DMS153 treated with DMSO at 0.1 percent for 48 hours (cell line): ENCODE measurements at regions not wholly inside any gene's neighbourhood (a gene's known extent, or its start where the extent isn't known, plus 50 kb on each side); places are given as distances from the start of the nearest gene placed in this dataset.
"Not testable (repeated sequence)": the region's sequence is repeated elsewhere in the genome, so short reads cannot be mapped to it uniquely, and the experiment has no call there.

Source experiments
- DNase-seq: peaks from one replicate; lab custom pipeline; 2025; ENCODE audit not compliant: unreplicated experiment; lab: John Stamatoyannopoulos, UW

DNA sequence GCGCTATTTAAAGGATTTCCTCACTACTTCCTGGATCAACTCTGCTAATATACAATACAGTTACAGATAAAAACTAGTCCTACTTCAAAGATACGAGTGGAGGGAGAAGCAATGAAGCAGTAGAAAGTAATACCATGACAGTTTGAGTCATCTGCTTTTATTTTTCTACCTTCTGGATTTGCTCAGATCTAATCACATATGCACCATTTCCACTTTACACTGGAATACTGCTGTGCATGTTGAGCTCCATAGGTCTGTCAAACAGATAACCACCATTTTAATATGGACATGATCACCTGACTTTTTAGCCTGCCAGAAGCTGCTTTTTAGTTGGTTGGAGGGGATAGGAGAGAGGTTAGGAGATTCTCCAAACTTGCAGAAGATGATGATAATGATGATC, 92.5 kb downstream of the MMUT start:
- no peak for DNase-seq

DNA sequence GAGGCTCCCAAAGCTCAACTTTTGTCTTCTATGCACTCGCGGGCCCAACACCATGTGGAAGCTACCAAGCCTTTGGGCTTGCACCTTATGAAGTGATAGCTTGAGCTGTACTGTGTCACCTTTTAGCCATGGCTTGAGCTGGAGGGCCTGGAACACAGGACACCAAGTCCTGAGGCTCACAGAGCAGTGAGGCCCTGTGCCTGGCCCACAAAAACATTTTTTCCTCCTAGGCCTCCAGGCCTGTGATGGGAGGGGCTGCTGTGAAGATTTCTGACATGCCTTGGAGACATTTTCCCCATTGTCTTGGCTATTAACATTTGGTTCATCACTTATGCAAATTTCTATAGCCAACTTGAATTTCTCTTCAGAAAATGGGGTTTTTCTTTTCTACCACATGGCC, 96.5 kb downstream of the MMUT start:
- DNase-seq = no peak

DNA sequence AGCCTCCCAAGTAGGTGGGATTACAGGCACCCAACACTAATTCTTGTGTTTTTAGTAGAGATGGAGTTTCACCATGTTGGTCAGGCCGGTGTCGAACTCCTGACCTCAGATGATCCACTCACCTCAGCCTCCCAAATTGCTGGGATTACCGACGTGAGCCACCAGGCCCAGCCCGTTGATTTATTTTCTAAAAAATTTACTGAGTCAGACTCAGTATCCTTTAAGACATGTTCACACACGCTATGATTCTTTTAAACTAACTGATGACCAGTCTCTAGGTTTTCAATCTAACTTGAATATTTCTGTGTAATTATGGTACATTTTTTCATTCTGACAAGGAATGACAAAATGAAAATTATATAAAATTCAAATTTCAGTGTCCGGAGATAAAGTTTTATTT, 114.5 kb downstream of the MMUT start:
- DNase-seq = no peak

DNA sequence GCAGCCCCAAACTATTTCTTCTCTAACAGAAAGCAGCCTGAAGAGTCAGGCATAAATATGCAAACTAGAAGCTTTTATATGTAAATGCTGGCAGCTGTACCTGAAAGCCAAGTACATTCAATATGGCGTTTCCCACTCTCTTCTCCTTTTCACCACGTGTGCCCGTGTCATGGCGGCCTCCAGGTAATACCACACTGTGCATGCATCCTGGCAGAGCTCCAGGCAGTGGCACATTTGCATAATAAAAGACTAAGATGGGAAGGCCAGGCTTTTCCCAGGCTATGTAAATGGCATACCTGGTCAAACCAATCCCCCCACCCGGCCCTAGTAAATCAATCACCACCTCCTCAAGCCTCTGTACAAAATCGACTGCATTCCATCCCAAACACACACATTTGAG, 120.6 kb downstream of the MMUT start:
- peak; percentile 83 for DNase-seq

DNA sequence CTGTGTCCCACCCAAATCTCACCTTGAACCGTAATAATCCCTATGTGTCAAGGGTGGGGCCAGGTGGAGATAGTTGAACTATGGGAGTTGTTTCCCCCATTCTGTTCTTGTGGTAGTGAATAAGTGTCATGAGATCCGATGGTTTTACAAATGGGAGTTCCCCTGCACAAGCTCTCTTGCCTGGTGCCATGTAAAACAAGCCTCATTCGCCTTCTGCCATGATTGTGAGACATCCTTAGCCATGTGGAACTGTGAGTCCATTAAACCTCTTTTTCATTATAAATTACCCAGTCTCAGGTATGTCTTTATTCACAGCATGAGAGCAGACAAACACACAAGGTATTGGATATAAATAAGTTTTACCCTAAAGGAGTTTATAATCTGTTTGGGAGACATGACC, 121.2 kb downstream of the MMUT start:
- DNase-seq = no peak

DNA sequence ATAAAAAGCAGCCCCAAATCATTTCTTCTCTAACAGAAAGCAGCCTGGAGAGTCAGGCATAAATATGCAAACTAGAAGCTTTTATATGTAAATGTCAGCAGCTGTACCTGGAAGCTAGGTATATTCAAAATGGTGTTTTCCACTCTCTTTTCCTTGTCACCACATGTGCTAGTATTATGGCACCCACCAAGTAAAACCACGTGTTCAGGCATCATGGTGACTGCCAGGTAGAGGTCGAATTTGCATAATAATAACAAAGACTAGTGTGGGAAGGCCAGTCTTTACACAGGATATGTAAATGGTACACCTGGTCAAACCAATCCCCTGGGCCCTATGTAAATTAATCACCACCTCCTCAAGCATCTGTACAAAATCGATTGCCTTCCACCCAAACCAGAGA, 124.0 kb downstream of the MMUT start:
- DNase-seq = no peak

DNA sequence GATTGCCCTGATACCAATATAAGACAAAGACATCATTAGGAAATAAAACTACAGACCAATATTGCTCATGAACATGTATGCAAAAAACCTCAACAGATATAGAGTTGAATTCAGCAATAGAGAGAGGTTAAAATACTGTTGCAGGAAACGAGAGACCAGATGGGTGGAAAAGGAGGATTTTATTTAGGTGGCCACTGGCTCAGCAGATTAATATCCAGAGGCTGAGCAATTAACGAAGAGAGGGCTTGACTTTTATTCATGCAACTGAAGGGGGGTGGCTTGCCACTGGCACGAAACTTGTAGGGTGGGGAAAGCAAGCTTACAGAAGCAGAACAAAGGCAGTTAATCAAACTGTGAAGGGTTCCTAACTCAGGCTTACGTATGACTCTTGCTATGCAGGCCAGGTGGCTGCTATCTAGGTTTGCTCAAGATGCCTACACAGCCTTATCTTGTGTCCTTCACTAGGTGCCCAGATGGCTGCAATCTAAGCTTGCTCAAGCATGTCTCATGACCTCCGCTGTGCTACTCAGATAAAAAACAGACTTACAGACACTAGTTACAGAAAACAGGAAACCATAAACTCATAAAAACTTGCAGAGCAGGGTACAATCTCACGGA, 126.4 kb downstream of the MMUT start:
- no peak for DNase-seq

DNA sequence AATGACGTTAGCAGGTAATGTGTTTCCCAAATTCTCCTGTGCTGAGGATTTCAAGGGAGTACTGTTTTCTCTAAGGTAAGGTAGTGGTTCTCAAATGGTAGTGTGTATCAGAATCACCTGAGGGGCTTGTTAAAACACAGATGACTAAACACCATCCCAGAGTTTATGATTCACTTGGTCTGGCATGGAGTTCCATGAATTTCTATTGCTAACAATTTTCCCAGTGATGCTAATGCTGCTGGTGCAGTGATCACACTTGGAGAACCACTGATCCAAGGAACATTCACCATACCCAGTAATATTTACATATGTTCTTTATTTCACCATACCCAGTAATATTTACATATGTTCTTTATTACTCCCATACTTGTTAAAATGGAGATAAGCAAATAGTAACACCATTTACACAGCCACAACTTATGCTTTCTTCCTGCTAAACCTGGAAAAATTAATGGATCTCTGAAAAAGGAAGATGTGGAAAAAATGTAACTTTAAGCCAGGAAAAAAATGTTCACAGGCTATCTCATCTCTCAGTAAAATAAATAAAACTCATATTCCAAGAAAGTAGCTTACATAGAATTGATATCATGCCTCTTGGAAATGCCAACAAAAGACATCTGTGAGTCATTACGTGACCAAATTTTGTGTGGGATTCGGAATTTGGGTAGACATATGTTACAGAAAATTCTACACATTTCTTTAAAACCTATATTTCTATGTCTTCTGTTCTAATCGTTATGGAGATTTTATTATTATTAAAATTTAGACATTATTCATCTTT, 129.5 kb downstream of the MMUT start:
- no peak for DNase-seq

DNA sequence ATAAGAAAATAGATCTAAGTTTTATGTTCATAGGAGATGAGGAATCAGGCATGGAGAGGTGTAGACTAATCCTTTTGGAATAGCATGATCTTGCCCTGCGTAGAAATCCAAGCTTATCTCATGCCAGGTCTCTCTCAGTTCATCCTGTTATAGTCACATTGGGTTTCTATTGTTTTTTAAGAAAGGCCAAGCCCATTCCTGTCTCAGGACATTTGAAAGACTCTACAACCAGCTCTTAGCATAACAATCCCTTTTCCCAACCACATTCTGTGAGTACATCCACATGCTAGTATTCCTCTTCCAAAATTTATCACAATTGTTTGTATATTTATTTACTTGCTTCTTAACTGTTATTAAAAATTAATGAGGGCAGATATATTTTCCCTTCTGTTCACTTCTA, 130.3 kb downstream of the MMUT start:
- DNase-seq = no peak

DNA sequence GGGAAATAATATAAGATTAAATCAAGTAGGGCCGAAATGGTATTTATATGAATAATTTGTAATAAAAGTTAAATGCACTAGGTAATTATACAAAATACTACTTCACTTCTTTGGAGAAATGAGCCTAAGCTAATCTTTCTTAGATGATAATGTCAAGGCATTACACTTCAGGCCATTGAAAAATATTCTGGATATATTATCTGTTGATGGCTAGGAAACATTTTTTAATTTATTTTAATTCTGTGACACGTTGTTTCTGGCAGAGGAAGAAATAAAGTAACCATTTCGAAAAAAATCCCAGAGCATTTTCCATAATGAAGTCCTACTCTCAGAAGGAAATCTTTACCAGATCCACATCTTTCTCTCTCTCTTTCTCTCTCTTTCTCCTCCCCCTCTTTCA, 133.9 kb downstream of the MMUT start:
- DNase-seq = no peak

DNA sequence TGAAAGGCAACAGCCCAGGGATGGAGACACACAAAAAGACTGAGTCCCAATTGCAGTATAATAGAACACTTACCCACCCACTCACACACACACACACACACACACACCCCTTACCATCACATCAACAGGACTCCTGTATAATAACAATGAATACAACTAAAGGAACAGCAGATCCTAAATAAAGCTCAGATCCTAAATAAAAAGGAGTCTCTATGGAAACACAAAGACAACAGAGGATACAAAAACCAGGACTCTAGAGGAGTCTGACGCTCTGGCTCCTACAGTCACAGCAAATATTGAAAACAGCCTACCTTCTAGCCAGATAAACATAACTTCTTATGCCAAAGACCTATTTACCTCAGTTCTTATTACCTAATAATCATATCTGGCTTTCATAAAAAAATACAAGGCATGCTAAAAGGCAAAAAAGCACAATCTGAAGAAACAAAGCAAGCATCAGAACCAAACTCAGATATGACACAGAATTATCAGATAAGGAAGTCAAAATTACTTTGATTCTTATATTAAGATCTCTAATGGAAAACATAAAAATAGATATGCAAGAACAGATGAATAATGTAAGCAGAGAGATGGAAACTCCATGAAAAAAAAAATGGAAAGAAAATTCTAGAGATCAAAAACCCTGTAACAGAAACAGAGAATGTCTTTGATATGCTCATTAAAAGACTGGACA, 134.9 kb downstream of the MMUT start:
- peak; percentile 24 for DNase-seq

DNA sequence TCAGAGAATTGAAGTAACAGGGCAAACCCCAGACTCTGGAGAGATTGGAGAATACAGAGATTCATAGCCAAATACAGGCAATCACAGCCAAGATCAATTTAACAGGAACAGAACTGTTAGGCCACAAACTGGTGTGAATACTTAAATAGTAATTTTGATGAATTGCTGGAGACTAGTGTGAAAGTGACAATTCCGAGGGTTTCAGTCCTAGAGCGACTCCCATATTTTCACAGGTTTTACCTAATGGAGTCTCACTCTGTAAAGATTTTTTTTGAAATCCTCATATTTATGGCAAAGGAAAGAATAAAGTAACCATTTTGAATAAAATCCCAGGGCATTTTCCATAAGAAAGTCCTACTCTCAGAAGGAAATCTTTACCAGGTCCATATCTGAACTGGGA, 135.5 kb downstream of the MMUT start:
- DNase-seq = no peak

DNA sequence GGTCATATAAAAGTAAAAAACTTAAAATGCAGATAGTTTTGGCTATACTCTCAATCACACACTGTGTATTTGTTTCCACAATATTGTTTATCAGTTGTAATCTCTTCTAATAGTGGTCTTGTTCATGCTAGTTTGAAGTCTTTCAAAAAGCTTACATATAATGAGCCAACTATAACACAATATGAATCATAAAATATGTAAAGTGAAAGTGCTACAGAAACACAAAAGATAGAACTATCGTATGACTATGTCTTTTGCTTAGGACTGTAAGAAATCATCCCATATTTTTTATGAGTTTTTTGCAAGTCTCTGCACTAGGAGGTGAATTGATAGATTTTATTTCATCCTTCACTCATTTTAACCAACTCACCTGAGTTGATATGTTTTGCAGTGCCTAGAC, 136.0 kb downstream of the MMUT start:
- no peak for DNase-seq

DNA sequence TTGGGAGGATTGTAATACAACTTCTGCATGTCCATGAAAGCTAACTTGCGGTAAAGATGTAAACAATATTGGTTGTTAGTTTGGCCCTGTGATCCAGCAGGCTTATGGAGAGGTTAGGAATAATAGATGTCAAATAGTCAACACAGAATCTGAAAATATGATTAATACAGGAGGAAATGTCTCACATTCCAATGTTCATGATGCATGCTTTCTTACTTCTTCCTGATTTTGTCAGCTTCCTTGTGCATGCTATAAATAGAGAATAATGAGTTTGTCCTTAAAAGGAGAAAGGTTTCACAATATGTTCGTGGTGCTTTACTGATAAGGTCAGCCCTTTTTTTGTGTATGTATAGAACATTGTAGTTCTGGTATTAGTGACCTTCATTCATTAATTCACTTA, 136.7 kb downstream of the MMUT start:
- DNase-seq = no peak

DNA sequence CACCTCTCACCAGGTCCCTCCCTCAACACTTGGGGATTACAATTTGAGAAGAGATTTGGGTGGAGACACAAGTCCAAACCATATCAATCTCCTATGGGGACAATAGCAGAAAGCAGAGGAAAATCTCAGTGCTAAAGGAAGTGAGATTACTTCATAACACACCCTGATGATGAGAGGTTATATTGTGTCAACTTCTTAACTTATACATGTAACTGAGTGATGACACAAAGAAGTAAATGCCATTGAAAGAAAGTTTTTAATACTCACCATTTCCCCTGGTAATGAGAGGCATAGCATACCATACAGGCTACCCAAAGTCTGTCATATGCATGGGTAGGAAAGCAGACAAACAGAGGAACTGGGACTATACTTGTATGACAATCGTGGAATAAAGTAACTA, 137.2 kb downstream of the MMUT start:
- DNase-seq = no peak

DNA sequence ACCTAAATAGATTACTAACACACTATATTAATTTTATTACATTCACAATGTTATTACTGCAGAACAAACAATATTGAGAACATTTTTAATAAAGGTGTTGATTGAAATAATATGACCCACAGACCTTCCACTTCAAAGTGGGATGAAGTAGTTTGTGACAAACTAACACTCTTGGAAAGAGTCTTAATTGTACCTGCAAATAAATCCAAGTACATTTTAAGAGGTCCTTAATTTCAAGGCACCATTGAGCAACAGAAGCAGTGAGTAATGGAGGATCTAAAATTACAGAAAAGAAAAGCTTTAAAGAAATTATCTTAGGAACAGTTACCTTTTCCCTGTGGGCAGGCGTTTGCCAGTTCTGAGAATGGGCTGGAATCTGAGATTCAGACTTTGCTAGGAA, 140.2 kb downstream of the MMUT start:
- no peak for DNase-seq

DNA sequence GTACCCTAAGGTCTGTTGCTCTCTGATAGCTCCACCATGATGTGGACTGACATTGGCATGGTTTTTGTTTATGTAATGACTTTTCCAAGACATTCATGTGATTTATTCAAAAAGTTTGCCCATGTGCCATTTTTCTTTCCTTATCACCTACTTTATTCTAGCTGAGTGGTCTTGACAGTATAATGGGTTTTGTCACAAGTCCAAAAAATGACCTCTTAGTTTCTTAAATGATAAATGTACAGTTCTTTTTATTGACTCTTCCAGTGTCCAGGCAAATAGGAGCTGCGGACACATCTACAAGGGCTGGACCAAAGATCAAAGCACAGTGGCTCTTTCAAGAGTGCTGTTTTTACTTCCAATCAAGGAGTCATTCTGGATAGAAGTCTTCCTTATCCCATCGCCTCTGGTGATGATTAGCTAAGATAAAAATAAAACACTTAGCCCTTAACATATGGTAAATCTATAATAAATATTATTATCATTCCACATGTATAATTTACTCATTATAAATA, 141.4 kb downstream of the MMUT start:
- no peak for DNase-seq

DNA sequence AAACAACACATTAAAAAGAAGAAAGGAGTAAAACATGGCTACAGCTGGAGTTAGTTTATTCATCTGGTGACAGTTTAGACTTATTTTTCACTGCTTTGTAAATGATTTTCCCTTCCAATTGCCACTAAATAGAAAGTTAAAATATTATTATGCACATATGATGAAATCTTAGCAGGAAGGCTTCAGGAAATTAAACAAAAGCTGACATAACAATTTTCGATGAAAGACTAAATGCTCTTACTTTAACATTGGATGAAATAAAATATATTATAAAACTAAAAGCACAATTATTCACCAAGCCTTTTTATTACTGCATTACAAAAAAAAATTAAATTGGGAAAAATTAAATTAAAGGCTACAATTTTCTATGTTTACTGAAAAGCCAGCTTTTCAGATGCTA, 158.0 kb downstream of the MMUT start:
- DNase-seq = no peak

DNA sequence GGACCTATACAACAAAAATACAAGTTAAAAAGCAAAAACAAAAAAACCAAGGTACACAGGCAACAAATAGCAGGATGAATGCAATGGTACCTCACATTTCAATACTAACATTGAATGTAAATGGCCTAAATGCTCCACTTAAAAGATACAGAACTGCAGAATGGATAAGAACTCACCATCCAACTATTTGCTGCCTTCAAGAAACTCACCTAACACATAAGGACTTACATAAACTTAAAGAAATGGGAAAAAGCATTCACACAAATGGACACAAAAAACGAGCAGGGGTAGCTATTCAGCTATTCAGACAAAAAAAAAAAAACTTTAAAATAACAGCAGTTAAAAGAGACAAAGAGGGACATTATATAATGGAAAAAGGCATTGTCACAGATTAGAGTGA, 158.7 kb downstream of the MMUT start:
- not testable (repeated sequence) for DNase-seq

DNA sequence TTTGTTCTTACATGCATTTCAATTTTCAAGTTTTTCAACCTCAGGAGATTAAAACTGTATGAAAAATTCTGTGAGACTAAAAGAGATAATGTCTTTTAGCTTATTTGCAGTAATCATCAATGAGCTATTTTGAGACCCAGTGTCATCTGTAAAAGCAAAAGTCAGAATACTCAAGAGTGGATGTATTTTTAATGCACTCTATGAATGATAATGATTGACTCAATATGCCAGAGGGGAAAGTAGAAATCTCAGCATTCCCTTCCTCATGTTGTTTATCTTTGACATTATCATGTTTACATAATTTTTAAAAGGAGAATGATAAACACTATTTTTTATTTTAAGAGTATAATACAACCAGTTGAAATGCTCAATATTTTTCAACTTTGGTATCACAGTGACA, 162.1 kb downstream of the MMUT start:
- no peak for DNase-seq

DNA sequence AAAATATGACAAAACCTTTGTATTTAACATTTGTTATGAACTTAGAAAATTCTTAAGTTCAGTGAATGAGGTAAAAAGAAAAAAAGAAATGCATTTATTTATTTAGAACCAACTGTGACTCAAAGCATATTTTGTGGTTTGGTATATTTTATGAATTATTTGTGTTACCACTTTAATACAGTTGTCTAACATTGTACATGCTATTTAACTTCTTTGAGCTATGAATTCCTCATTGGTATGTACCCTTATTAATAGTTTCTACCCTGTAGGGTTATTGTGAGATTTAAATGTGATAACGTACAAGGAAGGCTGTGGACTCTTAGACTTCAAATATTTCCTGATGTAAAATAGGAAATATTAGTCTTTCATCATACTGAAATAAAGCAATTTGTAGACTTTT, 162.6 kb downstream of the MMUT start:
- no peak for DNase-seq

DNA sequence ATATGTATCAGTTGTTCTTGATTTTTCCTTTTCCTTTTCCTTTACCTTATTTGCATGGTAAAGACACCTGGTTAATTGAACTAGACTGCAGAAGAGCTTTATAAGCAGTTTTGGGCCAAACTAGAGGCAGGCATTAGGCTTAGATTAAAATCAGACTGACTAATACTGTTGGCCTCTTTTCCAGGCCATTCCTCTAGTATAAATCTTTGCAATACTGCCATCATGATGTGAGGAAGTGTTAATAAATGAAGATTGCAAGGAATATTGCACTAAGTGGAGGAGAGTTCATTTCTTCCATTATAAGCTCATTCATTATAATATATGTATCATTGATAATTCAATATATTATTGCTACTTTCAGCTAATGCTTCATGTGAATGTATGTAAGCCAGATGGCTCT, 163.8 kb downstream of the MMUT start:
- DNase-seq = no peak
